K562 (cell line): ENCODE measurements at regions not wholly inside any gene's neighbourhood (a gene's known extent, or its start where the extent isn't known, plus 50 kb on each side); places are given as distances from the start of the nearest gene placed in this dataset.

Source experiments
- ATAC-seq: fragments of 200-7000 bp; cut with Tn5 transposase; 3 replicates; pipeline ENCODE4 v1.9.1; 2020; ENCODE audit warnings: moderate library complexity
- BruUV-seq: library from RNA; stranded (reverse); fragments of 400-500 nt; replicated peaks from 2 replicates; lab custom pipeline; 2021; lab: Mats Ljungman, UMichigan
- CTCF ChIA-PET: fragments of 300-600 bp; formaldehyde crosslinking; extraction: SDS; loops from one replicate; lab custom pipeline; 2021; ENCODE audit warnings: low intra/inter-chr PET ratio; lab: Yijun Ruan, JAX
- POLR2A ChIA-PET: fragments of 300-600, 350-650 bp; sonication (Branson Sonifier 250); formaldehyde crosslinking; extraction: SDS; loops from one replicate; lab custom pipeline; 2021; ENCODE audit warnings: antibody characterized with exemption, inconsistent platforms; lab: Yijun Ruan, JAX
- DNase-seq, 4 experiments: peaks; one replicate each; pipeline versions ENCODE4 v3.0.0 to v3.0.0-alpha.2; 2011 to 2018; ENCODE audit warnings: low spot score in 3 of 4, mixed read lengths in 3 of 4; ENCODE audit errors: extremely low read depth in 1 of 4
- FAIRE-seq: peaks from 2 replicates; lab custom pipeline; 2011; peaks lifted over from hg19 to GRCh38; lab: Jason Lieb, UNC
- H2AFZ ChIP-seq: 2 replicates; pipeline ENCODE4 v1.6.0; 2011; ENCODE audit warnings: low read depth, low read length, control low read depth, inconsistent platforms
- H3K27ac ChIP-seq: fragments of 200-600 bp; 3 replicates; pipeline ENCODE4 v1.8.0; 2011; ENCODE audit warnings: low read depth, mild to moderate bottlenecking, control low read depth, inconsistent platforms, low read length, moderate library complexity, mixed read lengths; ENCODE audit errors: extremely low read depth
- H3K27me3 ChIP-seq, 2 experiments: fragments of 300-600 bp in 1 of 2; 2 replicates in 1 of 2; 3 replicates in 1 of 2; pipeline versions ENCODE4 v1.6.0 to v1.8.0; 2011; ENCODE audit warnings: inconsistent platforms in 2 of 2, low read length in 2 of 2, mild to moderate bottlenecking in 1 of 2, mixed read lengths in 1 of 2, moderate library complexity in 1 of 2; ENCODE audit not compliant: control insufficient read depth in 2 of 2, insufficient read depth in 2 of 2
- H3K36me3 ChIP-seq: fragments of 300-600 bp; 3 replicates; pipeline ENCODE4 v1.8.0; 2011; ENCODE audit warnings: mild to moderate bottlenecking, low read length, inconsistent platforms; ENCODE audit not compliant: control insufficient read depth, insufficient read depth
- H3K4me1 ChIP-seq, 2 experiments: fragments of 200-600 bp in 1 of 2; replicated peaks in 1 of 2; 2 replicates in 1 of 2; 3 replicates in 1 of 2; pipeline versions ENCODE4 v1.5.1 to v1.8.0; 2011; ENCODE audit warnings: inconsistent platforms in 2 of 2, low read length in 2 of 2, mild to moderate bottlenecking in 1 of 2, mixed read lengths in 1 of 2, moderate library complexity in 1 of 2; ENCODE audit not compliant: control insufficient read depth in 2 of 2, insufficient read depth in 2 of 2
- H3K4me2 ChIP-seq: 2 replicates; pipeline ENCODE4 v1.6.1; 2011; ENCODE audit warnings: low read length, control low read depth, inconsistent platforms, mixed read lengths; ENCODE audit not compliant: insufficient read depth
- H3K4me3 ChIP-seq: fragments of 200-600 bp; sonication (generic), shearing (Covaris generic); 2 replicates; pipeline ENCODE4 v1.5.1; 2016; ENCODE audit warnings: control low read depth, inconsistent platforms
- H3K79me2 ChIP-seq: fragments of 200-600 bp; 3 replicates; pipeline ENCODE4 v1.8.0; 2011; ENCODE audit warnings: low read length, inconsistent platforms; ENCODE audit not compliant: control insufficient read depth, insufficient read depth
- H3K9ac ChIP-seq, 2 experiments: 2 replicates each; pipeline versions ENCODE4 v1.6.0 to v1.6.1; 2011; ENCODE audit warnings: low read depth in 2 of 2, low read length in 2 of 2, control low read depth in 1 of 2, inconsistent platforms in 1 of 2, mild to moderate bottlenecking in 1 of 2, mixed read lengths in 1 of 2; ENCODE audit not compliant: insufficient read depth in 1 of 2
- H3K9me1 ChIP-seq: one replicate; pipeline ENCODE4 v1.6.0; 2011; ENCODE audit warnings: inconsistent platforms, mild to moderate bottlenecking, low read length, moderate library complexity; ENCODE audit not compliant: control insufficient read depth, insufficient read depth
- H3K9me3 ChIP-seq: replicated peaks from 2 replicates; pipeline ENCODE4 v1.5.1; 2011; ENCODE audit warnings: low read depth, low read length, inconsistent platforms; ENCODE audit not compliant: control insufficient read depth, insufficient read depth
- H4K20me1 ChIP-seq: replicated peaks from 2 replicates; pipeline ENCODE4 v1.6.1; 2011; ENCODE audit warnings: low read length, inconsistent platforms, mixed read lengths; ENCODE audit not compliant: control insufficient read depth, insufficient read depth
- ADNP ChIP-seq: fragments of 200-800 bp; sonication (Bioruptor generic); IDR thresholded peaks from 2 replicates; pipeline ENCODE4 v1.6.1; 2016; ENCODE audit warnings: missing genetic modification characterization, missing compliant biosample characterization
- DEAF1 ChIP-seq: fragments of 450-650 bp; formaldehyde crosslinking; IDR thresholded peaks from 2 replicates; pipeline ENCODE4 v1.4.0; 2020; ENCODE audit warnings: mild to moderate bottlenecking, moderate library complexity
- ELF1 ChIP-seq: fragments of 200-800 bp; sonication (Bioruptor generic); IDR thresholded peaks from 2 replicates; pipeline ENCODE4 v1.6.1; 2016; ENCODE audit warnings: missing genetic modification characterization, missing compliant biosample characterization
- FOSL1 ChIP-seq: fragments of 200-800 bp; sonication (Bioruptor generic); conservative IDR thresholded peaks from 2 replicates; pipeline ENCODE4 v1.6.1; 2016; ENCODE audit warnings: missing genetic modification characterization, missing compliant biosample characterization
- GABPB2 ChIP-seq: fragments of 250-450 bp; sonication (Bioruptor Pico); conservative IDR thresholded peaks from 2 replicates; pipeline ENCODE4 v1.5.1; 2021; ENCODE audit warnings: mild to moderate bottlenecking
- MEF2D ChIP-seq: conservative IDR thresholded peaks from 2 replicates; pipeline ENCODE4 v1.6.1; 2016; ENCODE audit warnings: low read depth, missing genetic modification characterization, missing compliant biosample characterization
- SMAD2 ChIP-seq: fragments of 150-350 bp; IDR thresholded peaks from 2 replicates; pipeline ENCODE4 v1.6.1; 2014; ENCODE audit warnings: low read depth, mild to moderate bottlenecking, low read length
- TFAM ChIP-seq: fragments of 250-450 bp; sonication (Bioruptor Pico); conservative IDR thresholded peaks from 2 replicates; pipeline ENCODE4 v1.5.0; 2021; ENCODE audit warnings: mild to moderate bottlenecking, moderate library complexity
- ZNF12 ChIP-seq: sonication (generic); formaldehyde crosslinking; IDR thresholded peaks from 2 replicates; pipeline ENCODE4 v1.4.0; 2020; ENCODE audit warnings: mild to moderate bottlenecking, missing genetic modification reagents
- ZNF165 ChIP-seq: fragments of 250-450 bp; sonication (Bioruptor Pico); IDR thresholded peaks from 2 replicates; pipeline ENCODE4 v1.4.0; 2020; ENCODE audit warnings: borderline replicate concordance
- ZNF431 ChIP-seq: sonication (generic); formaldehyde crosslinking; IDR thresholded peaks from 2 replicates; pipeline ENCODE4 v1.8.0; 2022; ENCODE audit warnings: mild to moderate bottlenecking, missing genetic modification reagents
- ZNF57 ChIP-seq: fragments of 450-650 bp; formaldehyde crosslinking; IDR thresholded peaks from 2 replicates; pipeline ENCODE4 v1.4.0; 2020; ENCODE audit warnings: mild to moderate bottlenecking, moderate library complexity
- ZNF77 ChIP-seq: fragments of 250-450 bp; sonication (Bioruptor Pico); IDR thresholded peaks from 2 replicates; pipeline ENCODE4 v1.5.0; 2020
- WGBS: fragments of 100-300 bp; shearing (Covaris generic); methylation state at CpG from one replicate; pipeline ENCODE4 v1.1.6; 2016; ENCODE audit warnings: low coverage, mixed read lengths; ENCODE audit not compliant: insufficient coverage; ENCODE audit errors: missing lambda C conversion rate; 5-methylcytosine and 5-hydroxymethylcytosine counted together
- in situ Hi-C: fragments of 300-500 bp; cut with MboI; formaldehyde crosslinking; loops from 4 replicates; pipeline ENCODE4 v1.15.0; 2018; ENCODE audit warnings: inconsistent platforms, mixed read lengths
- intact Hi-C: fragments of 100-400 bp; cut with micrococcal nuclease; formaldehyde crosslinking; loops from 2 replicates; pipeline ENCODE4 v1.14.2; 2022
- TF ChIP-seq, protein P1 (sequence below): fragments of 250-450 bp; sonication (Bioruptor Pico); IDR thresholded peaks from 2 replicates; pipeline ENCODE4 v1.8.0; 2022; ENCODE audit warnings: moderate library complexity, mild to moderate bottlenecking, inconsistent platforms

- TF ChIP-seq ZNF12 (CRISPR knock-in tag) (no peak), DEAF1 (CRISPR knock-in tag) (no peak), ZNF431 (CRISPR knock-in tag) (no peak), MEF2D (tag) (no peak), GABPB2 (CRISPR knock-in tag) (no peak), ELF1 (tag) (no peak), FOSL1 (tag) (peak; percentile 79)
Observed at GRCh38 chr12:14289601-14290000, 75.9 kb upstream of the ATF7IP start (continued).

DNA sequence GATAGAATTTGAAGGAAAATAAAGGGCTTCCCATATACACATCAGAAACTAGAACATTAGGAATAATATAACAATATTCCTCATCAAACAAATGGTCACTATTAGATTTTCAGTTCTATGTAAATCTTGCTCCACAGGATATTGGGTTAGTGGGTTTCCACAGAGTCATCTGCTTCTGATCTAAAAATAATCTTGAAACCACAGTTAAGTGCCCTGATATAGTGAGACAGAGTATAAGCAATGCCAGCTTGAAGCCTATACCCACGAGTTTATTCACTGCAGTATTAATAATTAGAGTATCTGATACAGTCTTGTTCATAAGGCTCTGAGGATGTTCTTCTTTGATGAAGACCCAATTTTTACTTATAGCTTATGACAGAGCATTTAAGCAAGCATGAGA is 74.5 kb upstream of the ATF7IP start:
- Histone ChIP-seq H3K27ac (no peak overlapping the region), H3K27me3 (no peaks in the 10 kb centered on the region)
- ATAC-seq: no peak
- BruUV-seq: no TSS peak
- TF ChIP-seq ZNF57 (CRISPR knock-in tag) (no peak), ZNF77 (CRISPR knock-in tag) (no peak), ZNF165 (CRISPR knock-in tag) (no peak), SMAD2 (no peak), ADNP (tag) (no peak), TFAM (CRISPR knock-in tag) (no peak)
- TF ChIP-seq, protein P1, sequence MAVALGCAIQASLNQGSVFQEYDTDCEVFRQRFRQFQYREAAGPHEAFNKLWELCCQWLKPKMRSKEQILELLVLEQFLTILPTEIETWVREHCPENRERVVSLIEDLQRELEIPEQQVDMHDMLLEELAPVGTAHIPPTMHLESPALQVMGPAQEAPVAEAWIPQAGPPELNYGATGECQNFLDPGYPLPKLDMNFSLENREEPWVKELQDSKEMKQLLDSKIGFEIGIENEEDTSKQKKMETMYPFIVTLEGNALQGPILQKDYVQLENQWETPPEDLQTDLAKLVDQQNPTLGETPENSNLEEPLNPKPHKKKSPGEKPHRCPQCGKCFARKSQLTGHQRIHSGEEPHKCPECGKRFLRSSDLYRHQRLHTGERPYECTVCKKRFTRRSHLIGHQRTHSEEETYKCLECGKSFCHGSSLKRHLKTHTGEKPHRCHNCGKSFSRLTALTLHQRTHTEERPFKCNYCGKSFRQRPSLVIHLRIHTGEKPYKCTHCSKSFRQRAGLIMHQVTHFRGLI: no peak
- TF ChIP-seq, all 486 proteins: peak for 0
- intact Hi-C loops (no loop called here), in situ Hi-C loops (no loop called here)
- Histone ChIP-seq H3K4me3 (no peak overlapping the region), H3K9me3 (peaks cover 3% of the 10 kb centered on the region), H3K9ac (no peak overlapping the region), H3K4me2 (no peak overlapping the region), H3K79me2 (no peaks in the 10 kb centered on the region), H2AFZ (no peak overlapping the region), H3K4me1 (no peaks in the 10 kb centered on the region), H4K20me1 (no peaks in the 10 kb centered on the region), H3K9me1 (no peaks in the 10 kb centered on the region), H3K36me3 (no peaks in the 10 kb centered on the region)
- DNase-seq: no peak
- ChIA-PET POLR2A (interaction anchor here (0.7 kb wide), 1 partner anchor 92 kb away, joined by 3 read pairs; no protein-coding TSS in a partner anchor), CTCF (no interaction called here)
- no peak for FAIRE-seq
- WGBS: 11% methylated on average over 1 of the region's 1 CpG
